OCI-LY3 (cell line): ENCODE measurements at regions not wholly inside any gene's neighbourhood (a gene's known extent, or its start where the extent isn't known, plus 50 kb on each side); places are given as distances from the start of the nearest gene placed in this dataset.

Source experiments
- CTCF ChIP-seq: fragments of 200-600, 300-600 bp; sonication (generic); IDR thresholded peaks from 2 replicates; pipeline ENCODE4 v1.5.1; 2014; ENCODE audit warnings: antibody characterized with exemption, low read length, low read depth
- EZH2phosphoT487 ChIP-seq: fragments of 200-600 bp; shearing (Covaris generic); IDR thresholded peaks from 2 replicates; pipeline ENCODE4 v1.6.1; 2018; ENCODE audit warnings: antibody characterized with exemption, mixed run types, low read depth

GRCh38 chr22:48417225-48418070, 1410.2 kb downstream of the BRD1 start:
- TF ChIP-seq CTCF = no peak
- TF ChIP-seq EZH2phosphoT487 = no peak
